Muscle of back (tissue), 3 donors: ENCODE measurements at regions not wholly inside any gene's neighbourhood (a gene's known extent, or its start where the extent isn't known, plus 50 kb on each side); places are given as distances from the start of the nearest gene placed in this dataset.
A peak's percentile ranks its signal among the peaks of the same experiment; 100 is the strongest.

Experiments used
- DNase-seq, 3 donors: peaks; one replicate each; pipeline versions ENCODE4 v3.0.0 to v3.0.0-alpha.2; 2013

- DNase-seq: peak in 2 of 3 donors; percentile 2 to 13
Measured at GRCh38 chrY:4483693-4484092, 516.4 kb upstream of the PCDH11Y start.
